GM18909 (cell line): ENCODE measurements at regions not wholly inside any gene's neighbourhood (a gene's known extent, or its start where the extent isn't known, plus 50 kb on each side); places are given as distances from the start of the nearest gene placed in this dataset.

Experiments used
- ATAC-seq: cut with Tn5 transposase; IDR thresholded peaks from one replicate; pipeline ENCODE4 v1.9.1; 2021; ENCODE audit warnings: mild to moderate bottlenecking; ENCODE audit not compliant: unreplicated experiment, poor library complexity

DNA sequence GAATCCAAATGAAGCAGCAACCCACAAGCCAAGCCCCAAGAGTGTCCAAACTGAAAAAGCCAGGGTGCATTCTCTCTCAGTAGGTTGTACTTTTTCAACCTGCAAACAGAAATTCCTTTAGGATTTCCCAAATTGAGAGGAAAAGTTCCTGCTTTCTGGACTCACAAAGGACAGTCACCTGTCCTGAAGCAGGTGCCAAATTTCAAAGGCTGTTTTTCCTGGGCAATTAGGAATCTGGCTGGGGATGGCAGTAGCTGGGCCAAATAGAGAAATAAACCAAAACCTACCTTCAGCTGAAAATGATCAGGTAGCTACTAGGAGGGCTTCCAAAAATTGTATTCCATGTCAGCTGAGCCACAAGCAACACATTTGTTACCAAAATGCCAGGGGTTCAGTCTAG, 83.1 kb upstream of the TP63 start:
- no peak for ATAC-seq

GRCh38 chr3:189551007-189551406, 80.2 kb upstream of the TP63 start:
- no peak for ATAC-seq

GRCh38 chr3:189554868-189555557, 76.2 kb upstream of the TP63 start:
- no peak for ATAC-seq

GRCh38 chr3:189555558-189555881, 75.7 kb upstream of the TP63 start:
- no peak for ATAC-seq

- no peak for ATAC-seq
Observed at GRCh38 chr3:189557824-189558223, 73.4 kb upstream of the TP63 start.

DNA sequence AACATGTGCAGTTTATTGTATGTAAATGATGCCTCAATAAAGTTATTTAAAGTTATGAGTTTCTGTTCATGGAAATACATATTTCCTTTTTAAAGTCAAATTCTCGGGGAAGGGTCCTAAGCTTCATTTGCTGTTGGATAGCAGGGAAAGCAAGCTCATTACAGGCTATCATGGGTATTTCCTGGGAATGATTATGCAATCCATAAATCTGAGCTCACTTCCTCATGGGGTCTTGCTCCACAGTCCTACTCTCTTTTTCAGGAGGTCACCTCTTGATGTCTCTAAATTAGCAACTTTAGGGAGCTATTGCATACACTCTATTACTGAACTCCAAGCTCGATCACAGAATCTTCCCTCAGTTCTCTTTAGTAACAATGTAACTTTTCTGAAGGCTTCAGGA, 69.9 kb upstream of the TP63 start:
- ATAC-seq: no peak

DNA sequence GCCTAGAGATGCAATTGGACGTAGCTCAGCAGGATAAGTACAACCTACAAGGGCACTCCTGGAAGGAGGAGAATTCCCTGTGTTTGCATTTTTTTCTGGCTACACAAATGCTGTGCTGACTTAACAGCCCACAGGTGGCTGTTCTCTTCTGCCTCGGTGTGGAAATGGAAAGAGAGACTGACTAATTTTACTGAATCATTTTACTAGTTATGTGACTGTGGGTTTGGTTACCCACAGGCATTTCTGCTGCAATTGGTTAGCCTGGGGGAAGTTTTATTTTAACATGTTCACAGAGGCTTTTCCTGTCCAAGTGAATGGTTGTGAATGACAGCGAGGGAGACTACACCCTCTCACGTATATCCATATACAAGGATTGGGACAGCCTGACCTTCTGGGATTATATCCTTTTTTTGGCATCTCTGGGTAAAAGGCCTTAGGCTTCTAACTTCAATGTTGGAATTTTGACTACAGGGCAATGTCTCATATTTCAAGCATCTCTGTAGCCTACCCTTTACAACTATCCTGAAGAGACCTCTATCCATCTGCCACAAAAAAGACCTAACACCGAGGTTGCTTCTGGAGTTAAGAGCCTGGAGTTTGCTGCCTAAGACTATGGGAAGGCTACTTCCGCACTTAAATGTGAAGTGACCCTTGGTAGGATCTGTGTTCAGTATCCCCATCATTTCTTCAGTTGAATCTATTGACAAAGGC, 67.2 kb upstream of the TP63 start:
- peak; percentile 88 for ATAC-seq

- ATAC-seq: no peak
Observed at GRCh38 chr3:189566550-189567130, 64.5 kb upstream of the TP63 start.

DNA sequence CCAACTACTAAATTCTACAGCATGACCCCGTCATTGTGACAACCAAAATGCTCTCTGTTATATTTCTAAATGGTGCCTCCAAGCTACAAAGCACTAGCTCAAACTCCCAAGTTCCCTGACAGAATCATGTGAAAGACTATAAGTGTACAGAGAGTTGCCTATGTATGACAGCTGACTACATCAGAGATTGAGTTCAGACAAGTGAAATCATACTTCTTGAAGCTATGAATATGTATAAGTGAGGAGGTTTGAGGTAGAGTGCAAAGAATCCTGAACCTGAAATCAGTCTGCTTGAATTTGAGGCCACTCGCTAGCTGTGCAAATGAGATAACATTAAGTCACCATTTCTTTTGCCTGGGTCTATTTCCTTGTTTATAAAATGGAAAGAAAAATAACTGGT, 63.9 kb upstream of the TP63 start:
- ATAC-seq: no peak

DNA sequence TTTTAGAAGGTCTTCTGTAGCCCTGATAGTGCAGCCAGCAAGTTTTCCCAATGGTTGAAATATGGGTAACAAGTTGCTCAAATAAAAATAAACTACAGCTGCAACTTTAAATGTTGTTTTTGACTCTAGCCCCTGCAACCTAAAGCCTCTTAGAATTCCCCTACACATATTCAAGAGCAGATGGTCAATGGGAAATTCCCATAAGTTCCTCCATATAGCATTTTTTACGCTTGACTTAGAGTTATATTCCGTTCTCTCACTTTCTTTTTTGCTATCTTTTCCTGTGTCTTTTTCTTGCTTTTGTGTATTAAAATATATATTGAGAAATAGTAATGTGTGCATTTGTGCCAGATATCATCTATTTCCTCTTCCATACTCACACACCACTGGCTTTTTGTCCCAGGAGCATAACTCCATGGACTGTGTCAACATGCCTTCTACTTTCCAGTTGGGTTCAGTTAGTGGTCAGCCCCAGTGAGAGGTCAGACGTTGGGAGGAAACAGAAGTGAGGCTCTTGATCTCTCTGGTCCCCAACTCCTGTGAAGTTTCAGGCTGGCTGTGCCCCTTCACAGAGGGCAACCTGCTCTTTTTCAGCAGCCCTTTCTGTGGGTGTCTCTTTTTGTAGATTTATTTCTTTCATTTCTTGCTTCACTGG, 63.3 kb upstream of the TP63 start:
- peak; percentile 45 for ATAC-seq

DNA sequence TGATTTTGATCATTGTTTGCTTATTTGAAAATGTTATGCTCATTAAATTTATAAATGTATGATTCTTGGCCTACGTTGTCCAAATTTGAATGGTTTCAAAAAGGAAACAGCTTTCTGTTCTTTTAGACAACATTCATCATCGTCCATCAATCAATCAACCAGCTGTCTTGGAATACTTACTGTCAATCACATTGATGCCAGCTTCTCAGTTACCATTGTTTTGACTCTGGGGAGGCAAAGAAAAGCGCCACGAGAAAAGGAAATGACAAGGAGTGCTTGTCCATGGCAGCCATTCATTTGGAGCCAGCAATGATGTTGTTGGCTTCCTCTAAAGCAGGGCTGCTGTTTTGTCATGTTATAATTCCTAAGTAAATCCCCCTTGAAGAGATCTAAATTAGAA, 62.2 kb upstream of the TP63 start:
- no peak for ATAC-seq

DNA sequence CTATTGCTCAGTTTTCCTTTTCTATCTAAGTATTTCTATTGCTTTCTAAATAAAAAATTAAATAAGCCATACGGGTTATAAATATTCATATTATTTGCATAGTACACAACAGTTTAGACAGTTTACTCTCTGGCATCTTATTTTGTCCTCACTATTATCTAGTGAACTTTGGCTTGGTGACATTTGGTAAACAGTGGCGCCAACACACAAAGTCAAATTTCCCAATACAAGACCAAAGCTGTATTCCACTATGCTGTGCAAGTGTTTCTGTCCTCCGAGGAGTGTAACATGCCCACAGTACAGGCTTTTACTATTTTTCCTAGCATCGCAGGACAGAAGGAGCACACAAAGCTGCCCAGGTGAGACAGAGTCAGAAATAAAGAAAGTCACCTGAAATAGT, 61.7 kb upstream of the TP63 start:
- ATAC-seq: no peak

- ATAC-seq: peak; percentile 59
Observed at GRCh38 chr3:189570916-189571315, 60.3 kb upstream of the TP63 start.

GRCh38 chr3:189572249-189572648, 58.9 kb upstream of the TP63 start:
- ATAC-seq: no peak

GRCh38 chr3:189573004-189573403, 58.2 kb upstream of the TP63 start:
- ATAC-seq: peak; percentile 44

DNA sequence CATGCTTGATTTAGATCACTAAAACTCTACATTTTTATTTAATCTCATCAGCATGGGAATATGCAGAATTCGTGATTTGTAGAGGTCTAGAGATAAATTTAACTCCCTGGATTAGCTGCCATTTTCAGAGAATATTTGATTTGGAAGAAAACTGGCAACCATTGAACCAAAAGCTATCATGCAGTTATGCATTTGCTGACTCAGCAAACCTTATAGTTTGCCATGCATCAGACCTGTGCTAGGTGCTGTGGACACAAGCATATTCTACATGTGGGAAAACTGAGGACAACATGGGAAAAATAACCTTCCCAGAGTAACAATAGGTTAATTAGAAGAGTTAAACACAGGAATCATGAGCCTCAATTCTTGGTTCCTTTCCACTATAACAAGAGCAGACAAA, 54.7 kb upstream of the TP63 start:
- no peak for ATAC-seq

DNA sequence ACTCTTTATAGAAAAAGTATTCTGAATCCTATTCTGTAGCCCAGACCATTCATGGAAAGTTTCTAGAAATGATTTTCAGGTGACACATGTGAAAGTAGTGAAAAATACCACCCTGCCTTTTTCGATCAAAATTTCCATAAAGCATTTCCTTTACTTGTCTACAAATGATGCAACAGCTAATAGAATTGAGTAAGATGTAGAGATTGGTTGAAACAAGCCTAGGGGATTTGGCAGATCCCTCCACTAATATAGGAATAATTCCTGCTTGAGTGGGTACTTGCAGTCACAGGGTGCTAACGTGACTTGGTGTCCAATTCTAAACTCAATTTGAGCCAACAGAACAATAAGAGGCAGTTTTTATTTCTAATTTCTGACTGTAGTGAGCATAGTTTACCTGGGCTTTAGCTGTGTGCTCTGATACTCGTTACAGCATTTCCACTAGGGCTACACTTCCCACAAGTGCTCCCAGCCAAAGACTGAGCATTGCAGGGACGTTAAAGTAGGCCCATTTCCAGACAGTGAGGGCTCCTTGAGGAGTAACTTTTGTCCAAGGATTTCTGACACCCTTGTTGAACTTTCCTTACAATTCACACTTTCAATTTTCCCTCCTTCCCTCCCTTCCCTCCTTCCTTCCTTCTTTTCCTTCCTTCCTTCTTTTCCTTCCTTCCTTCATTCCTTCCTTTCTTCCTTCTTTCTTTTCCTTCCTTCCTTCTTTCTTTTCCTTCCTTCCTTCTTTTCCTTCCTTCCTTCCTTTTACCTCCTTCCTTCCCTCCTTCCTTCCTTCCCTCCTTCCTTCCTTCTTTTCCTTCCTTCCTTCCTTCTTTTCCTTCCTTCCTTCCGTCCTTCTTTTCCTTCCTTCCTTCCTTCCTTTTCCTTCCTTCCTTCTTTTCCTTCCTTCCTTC, 53.9 kb upstream of the TP63 start:
- no peak for ATAC-seq

DNA sequence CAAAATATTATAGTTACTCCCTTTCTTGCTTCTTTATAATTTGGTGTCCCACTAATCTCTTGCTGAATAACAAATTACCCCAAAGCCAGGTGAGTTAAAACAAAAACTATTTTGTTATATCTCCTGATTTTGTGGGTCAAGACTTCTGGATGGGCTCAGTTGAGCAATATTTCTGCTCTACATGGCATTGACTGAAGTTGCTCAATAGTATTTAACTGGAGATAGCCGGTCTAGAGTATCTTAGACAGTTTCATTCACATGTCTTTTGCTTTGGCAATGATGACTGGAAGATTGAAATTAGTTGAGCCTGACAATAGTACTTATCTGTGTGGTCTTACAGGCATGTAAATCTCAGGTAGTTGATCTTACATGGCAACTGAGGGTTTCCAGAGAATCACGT, 51.0 kb upstream of the TP63 start:
- no peak for ATAC-seq
